CD1c-positive myeloid dendritic cell (primary cell): ENCODE measurements at regions not wholly inside any gene's neighbourhood (a gene's known extent, or its start where the extent isn't known, plus 50 kb on each side); places are given as distances from the start of the nearest gene placed in this dataset.
A peak's percentile ranks its signal among the peaks of the same experiment; 100 is the strongest.

ENCODE experiments used
- DNase-seq: peaks from one replicate; pipeline ENCODE4 v3.0.0-alpha.2; 2016; ENCODE audit errors: extremely low spot score

DNA sequence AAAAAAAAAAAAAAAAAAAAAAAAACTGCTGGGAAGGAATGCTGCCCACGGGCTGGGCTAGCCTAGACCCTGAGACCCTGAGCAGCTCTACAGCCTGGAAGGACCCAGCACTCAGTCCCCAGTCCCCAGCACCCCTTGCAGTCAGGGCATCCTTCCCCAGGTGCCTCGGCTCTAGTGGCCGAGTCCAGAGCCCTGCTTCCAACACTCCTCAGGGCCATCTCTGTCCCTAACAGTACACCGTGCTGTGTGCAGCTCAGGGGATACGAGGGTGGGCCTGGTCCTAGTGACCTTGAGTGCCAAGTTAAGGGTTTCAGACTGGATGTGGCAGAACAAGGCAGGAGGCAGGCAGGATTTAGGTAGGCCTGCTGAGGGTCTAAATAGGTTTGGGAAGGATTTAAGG lies 50.2 kb upstream of the LRP8 start:
- DNase-seq, result no peak

DNA sequence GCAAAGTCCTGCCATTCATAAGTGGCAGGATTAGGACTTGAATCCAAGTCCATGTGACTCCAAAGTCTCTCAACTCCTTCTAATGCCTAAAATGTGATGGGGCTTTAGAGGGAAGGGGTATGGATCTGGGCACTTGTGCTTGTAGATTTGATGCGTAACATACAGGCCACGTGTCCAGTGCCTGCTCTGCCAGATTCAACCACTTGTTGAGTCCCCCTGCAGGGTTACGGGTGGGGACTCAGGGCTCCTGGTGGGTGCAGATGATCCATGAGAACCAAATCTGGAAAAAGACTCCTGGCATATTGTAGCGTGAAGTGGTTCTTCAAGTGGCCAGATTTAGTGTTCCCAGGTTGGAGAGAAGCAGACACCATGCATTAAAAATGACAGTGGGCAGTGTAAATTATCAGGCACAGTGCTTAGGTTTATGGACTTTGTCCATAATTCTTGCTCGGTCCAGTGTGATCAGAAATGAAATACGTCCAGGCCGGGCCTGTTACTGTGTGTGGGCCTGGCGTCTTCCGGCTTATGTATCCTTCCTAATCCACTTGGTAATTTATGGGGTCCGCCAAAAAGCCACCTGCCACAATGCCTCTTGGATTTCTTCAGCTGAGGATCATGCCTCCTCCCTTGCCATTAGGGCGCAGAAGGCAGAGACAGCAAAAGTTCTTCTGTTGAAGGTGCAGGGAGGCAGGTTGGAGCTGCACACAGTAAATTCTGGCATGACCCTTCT lies 51.2 kb upstream of the LRP8 start:
- DNase-seq, result no peak

DNA sequence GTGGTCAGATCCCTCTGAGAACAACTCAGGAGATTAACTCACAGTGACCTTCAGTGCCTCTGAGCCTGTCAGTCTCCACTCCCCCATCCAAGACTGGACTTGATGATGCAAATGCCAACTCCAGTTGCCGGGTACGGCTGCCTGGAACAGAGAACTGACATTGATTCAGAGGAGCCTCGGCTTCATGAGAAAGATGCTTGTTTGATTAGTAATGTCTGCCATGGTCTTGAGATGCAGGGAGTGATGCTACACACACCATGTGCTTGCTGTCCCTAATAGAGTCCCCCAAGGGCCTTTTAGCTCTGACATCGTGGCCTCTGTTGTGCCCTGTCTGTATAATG lies 51.8 kb upstream of the LRP8 start:
- DNase-seq, result no peak

DNA sequence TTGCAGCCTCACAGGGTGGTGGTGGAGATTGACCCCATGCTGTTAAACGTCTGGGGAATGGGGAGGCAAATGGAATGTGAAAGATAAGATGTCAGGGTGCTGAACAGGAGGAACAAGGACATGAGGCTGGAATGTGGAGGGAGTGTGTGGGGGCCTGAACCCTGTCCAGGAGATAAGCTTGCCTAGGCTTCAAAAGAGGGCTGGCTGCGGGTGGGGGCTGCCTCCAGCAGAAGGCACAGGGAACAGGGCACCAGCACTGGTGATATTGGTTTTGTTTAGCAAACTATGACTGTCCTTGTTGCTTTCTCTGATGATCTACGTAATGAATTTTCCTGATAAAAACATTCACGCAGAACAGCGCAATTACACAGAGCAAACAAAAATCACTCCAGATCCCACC lies 52.4 kb upstream of the LRP8 start:
- no peak for DNase-seq

- no peak for DNase-seq
Observed at GRCh38 chr1:53381790-53382401, 54.0 kb upstream of the LRP8 start.

DNA sequence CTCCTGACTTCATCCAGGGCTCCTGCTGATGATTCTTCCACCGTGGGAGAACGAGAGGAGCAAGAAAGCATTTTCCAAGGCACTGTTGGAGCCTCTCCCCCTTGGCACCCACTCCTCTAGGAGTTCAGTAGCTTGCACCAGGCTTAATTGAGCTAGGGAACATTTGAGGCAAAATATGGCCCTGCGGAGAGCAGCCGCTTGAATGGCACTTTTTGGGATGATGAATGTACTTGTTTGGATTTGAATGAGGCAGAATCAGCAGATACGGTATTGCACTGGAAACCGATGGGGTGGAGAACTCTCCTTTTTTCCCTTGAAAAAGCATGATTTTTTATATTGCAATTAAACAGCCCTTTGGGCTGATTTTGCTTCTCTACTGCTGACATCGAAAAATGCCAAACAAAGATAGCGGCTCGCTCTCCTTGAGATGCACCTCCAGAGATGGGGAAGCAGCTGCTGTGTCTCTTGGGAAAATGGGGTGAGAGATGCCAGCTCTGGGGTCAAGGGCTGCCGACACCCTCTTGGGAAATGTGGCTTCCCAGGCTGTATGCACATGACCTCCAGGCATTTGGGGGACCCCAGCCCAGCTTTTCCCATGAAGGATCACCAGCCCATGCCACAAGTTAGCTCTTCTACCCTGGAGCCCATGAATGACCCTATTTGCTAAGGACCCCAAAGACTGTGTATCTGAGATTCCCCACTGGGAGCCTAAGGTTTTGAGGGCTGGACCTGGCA lies 55.4 kb upstream of the LRP8 start:
- DNase-seq, result no peak

DNA sequence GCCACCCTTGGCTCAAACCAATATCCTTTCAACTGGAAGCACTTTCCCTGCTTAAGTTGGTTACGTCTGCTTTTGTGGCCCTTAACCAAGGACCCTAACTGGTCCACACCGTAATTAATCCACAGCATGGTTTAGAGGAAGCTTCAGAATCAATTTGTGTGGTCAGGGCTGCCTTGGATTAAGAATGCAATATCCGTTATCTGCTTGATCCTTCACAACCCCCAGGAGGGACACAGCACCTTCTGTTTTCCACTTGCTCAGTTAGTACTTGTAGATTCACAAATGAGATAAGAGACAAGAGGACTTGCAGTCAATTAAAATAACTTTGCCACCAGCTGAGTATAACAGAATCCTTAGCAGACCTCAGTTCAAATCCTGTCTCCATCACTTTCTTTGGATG lies 56.9 kb upstream of the LRP8 start:
- no peak for DNase-seq

GRCh38 chr1:53385276-53386225 lies 57.7 kb upstream of the LRP8 start:
- no peak for DNase-seq

GRCh38 chr1:53388963-53389362 lies 61.1 kb upstream of the LRP8 start:
- DNase-seq, result no peak

DNA sequence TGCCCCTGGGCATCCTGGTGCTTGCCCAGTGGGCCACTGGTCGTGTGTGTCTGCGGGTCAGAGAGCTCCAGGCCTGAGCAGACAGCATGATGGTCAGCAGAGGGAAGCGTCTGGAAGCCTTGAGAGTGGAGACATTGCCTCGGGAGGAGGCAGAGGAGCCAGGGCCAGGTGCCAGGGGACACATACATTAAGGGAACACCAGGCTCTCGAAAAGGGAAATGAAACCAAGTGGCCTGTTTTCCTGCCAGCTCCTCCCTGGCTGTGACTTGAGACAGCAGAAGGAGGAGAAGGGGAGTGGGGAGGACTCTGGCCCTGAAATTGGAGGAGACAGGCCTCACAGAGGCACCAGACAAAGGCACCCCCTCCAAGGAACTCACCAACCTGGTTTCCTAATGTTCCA lies 62.4 kb upstream of the LRP8 start:
- DNase-seq, result peak; percentile 82

DNA sequence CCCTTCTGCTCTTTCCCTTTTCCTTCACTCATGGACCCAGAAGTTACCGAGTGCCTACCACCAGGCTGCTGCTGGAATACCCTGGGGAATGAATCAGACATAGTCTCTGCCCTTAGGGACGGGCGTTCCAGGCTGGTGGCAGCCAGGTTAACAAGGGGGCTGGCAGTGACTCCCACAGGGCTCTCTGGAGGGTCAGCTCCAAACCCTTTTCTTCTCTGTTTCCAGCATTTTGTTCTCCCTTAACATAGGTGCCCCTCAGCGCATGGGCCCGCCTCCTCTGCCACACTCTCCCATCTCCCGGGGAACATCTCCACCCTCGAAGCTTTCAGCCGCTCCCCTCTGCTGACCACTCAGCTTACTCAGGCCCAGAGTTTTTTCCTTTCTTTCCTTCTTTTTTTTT lies 62.9 kb upstream of the LRP8 start:
- DNase-seq, result no peak

GRCh38 chr1:53391296-53391695 lies 63.4 kb upstream of the LRP8 start:
- no peak for DNase-seq

DNA sequence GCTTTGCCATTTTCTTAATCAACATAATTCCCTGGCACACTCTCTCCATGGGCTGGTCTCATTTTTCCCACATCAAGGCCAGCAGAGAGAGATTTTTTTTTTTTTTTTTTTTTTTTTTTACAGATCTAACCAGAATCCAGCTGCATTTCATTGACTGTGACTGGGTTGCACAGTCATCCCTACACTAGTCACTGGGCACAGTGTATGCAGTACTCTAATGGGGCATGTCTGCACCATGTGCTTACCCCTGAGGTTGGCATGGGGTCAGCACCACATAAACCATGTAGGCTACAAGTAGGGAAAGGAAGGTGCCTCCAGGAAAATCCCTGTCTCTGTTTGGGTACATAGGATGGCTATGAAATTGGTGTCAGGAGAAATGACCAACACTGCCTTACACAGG lies 64.1 kb upstream of the LRP8 start:
- no peak for DNase-seq

DNA sequence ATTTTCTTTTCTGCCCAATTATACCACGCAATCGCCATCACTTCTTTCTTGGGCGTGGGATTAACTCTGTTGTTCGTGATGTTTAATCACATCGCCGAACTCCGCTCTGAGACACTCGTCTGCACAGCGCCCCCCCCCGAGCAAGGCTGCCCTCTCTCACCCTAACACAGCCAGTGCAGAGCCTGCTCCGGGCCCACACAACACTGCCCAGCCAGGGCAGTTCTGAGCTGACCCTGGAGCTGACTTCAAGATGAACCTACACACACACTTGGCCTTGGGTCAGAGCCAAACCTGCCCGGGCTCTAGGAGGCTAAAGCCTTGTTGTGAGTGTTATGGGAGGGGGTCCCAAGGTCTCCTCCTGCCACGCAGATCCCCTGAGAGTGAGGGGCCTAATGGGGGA lies 64.6 kb upstream of the LRP8 start:
- DNase-seq, result no peak

GRCh38 chr1:53393325-53393792 lies 65.5 kb upstream of the LRP8 start:
- peak; percentile 84 for DNase-seq

DNA sequence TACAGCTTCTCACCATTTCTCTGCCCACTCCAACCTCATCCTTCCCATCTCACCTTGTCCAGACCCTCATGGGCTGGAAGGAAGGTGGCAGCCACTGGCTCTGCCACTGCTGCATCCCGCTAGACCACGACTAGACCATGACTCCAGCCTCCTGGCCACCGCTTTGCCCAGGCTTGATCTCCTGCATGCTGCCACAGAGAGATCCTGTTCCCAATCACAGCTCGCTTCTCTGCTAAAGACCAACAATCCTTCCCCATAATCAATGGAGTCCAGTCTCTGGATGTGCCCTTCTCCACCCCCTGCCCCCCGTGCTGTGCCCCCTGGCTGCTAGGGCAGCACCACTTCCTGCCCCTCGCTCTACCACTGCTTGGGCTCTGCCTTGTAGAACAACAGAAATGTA lies 64.9 kb upstream of the DMRTB1 start:
- DNase-seq, result no peak

- no peak for DNase-seq
Observed at GRCh38 chr1:53395671-53396215, 63.5 kb upstream of the DMRTB1 start.

DNA sequence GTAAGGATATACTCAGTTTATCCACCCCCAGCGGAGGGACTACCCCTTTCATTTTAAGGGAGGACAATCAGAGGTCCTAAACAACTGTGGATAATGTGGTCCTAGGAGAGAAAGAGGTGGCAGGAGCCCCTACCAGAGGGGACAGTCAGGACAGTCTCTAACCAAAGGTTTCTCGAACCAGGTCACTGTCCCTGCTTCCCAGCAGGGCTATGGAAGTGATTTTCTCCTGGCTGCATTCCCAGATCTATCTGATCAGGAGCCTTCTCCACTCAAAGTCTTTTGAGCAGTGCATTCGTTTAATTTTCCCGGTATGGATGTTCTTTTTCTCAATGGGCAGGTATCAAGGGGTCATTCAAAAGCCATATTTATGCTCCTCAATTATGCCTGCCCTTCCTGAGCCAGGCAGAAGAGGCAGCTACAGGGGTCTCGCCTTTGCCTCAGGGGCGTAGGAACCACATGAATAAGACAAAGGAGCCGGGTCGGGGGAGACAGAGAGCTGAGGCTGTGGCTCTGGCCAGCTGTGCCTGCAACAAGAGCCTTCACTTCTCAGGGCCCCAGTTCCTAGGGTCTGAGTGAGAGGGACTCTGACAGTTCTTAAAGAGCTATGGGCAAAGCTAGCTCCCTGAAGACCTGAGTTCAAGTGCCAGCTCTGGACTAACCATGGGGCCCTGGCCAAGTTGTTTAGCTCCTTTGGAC lies 62.5 kb upstream of the DMRTB1 start:
- DNase-seq, result no peak

- no peak for DNase-seq
Observed at GRCh38 chr1:53398091-53398490, 61.1 kb upstream of the DMRTB1 start.

DNA sequence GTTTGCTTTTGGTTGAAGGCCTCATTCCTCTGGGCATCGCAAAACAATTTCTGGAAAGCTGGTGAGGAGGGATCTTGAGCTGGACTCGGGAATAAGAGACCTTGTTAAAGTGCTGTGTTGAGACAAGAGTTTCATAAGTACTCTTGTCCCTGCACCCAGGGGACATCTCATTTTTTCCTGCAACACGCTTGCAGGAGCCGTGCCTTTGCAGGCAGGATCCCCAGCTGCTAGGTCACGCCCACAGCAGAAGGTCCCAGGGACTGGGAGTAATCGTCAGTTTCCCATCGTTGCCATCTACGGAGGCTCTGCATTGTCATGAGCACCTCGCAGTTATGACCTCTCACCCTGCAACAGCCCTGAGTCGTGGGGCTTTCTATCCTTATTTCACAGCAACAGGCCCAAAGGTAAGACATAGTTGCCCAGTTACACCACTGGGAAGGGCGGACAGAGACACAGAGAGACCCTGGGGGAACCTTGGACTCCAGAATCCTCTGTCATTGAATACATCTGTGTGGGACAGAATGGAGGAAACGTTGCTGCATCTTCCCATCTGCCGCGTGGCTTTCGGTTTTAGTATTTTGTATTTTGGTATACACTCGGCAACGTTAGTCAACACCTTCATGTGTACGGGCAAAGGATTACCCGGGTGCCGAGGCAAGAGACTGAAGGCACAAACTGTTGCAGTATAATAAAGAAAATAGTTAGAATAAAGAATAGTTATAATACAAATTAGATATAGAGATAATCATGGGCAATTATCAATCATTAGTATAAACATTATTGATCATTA lies 60.4 kb upstream of the DMRTB1 start:
- DNase-seq, result no peak
